Spleen (tissue), 7 donors: ENCODE measurements at regions not wholly inside any gene's neighbourhood (a gene's known extent, or its start where the extent isn't known, plus 50 kb on each side); places are given as distances from the start of the nearest gene placed in this dataset.

Source experiments
- POLR2A ChIP-seq, 3 donors: fragments of 450-650 bp; IDR thresholded peaks; one replicate each; pipeline ENCODE4 v1.5.1; 2017; ENCODE audit warnings: antibody characterized with exemption in 3 of 3, mild to moderate bottlenecking in 1 of 3
- POLR2AphosphoS5 ChIP-seq, 3 donors: sonication (generic); formaldehyde crosslinking; IDR thresholded peaks; one replicate each; pipeline ENCODE4 v1.5.1; 2017; ENCODE audit warnings: antibody characterized with exemption in 3 of 3
- TF ChIP-seq, protein P1 (sequence below), 11 experiments: fragments of 200-600 bp in 7 of 11; fragments of 450-650 bp in 4 of 11; sonication (generic) in 4 of 11; IDR thresholded peaks in 8 of 11; conservative IDR thresholded peaks in 3 of 11; 1 replicate in 7 of 11; 2 replicates in 4 of 11; pipeline versions ENCODE4 v1.4.0 to v1.8.0; 2016 to 2021; ENCODE audit warnings: antibody characterized with exemption in 11 of 11, inconsistent platforms in 4 of 11, mild to moderate bottlenecking in 1 of 11
- donor health status: DM: no; HTN: no; CAD: no; lungs with moderate emphysema.
- donor health status: DM: no; HTN: no; CAD: no.
- donor health status: DM: no; HTN: no; CAD: no.

DNA sequence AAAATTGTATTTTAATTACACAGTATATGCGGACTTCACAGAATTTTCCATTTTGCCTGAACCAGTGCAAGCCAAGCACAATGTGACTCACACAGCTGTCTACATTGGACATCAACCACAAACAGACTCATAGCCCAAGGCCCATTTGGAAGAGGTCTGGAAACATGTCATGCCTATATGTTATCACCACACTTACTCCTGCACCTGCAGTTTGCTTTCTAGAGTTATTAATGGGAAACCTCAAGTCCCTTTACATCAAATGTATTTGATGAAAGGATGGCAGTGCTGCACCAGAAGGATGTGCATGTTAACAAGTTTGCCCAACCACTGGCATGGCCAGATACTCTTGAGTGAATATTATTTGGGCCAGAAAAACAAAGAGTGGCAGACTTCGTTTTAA is 548.9 kb upstream of the CDH2 start:
- TF ChIP-seq, protein P1, sequence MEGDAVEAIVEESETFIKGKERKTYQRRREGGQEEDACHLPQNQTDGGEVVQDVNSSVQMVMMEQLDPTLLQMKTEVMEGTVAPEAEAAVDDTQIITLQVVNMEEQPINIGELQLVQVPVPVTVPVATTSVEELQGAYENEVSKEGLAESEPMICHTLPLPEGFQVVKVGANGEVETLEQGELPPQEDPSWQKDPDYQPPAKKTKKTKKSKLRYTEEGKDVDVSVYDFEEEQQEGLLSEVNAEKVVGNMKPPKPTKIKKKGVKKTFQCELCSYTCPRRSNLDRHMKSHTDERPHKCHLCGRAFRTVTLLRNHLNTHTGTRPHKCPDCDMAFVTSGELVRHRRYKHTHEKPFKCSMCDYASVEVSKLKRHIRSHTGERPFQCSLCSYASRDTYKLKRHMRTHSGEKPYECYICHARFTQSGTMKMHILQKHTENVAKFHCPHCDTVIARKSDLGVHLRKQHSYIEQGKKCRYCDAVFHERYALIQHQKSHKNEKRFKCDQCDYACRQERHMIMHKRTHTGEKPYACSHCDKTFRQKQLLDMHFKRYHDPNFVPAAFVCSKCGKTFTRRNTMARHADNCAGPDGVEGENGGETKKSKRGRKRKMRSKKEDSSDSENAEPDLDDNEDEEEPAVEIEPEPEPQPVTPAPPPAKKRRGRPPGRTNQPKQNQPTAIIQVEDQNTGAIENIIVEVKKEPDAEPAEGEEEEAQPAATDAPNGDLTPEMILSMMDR (IDR thresholded peaks at IDR 0.05 in 8 of 11, conservative IDR thresholded peaks at IDR 0.05 in 3 of 11) = no peak
- TF ChIP-seq POLR2A (IDR thresholded peaks at IDR 0.05) (no peak), POLR2AphosphoS5 (IDR thresholded peaks at IDR 0.05) (no peak)
